ENCODE measurements at regions not wholly inside any gene's neighbourhood (a gene's known extent, or its start where the extent isn't known, plus 50 kb on each side); places are given as distances from the start of the nearest gene placed in this dataset.

DNA sequence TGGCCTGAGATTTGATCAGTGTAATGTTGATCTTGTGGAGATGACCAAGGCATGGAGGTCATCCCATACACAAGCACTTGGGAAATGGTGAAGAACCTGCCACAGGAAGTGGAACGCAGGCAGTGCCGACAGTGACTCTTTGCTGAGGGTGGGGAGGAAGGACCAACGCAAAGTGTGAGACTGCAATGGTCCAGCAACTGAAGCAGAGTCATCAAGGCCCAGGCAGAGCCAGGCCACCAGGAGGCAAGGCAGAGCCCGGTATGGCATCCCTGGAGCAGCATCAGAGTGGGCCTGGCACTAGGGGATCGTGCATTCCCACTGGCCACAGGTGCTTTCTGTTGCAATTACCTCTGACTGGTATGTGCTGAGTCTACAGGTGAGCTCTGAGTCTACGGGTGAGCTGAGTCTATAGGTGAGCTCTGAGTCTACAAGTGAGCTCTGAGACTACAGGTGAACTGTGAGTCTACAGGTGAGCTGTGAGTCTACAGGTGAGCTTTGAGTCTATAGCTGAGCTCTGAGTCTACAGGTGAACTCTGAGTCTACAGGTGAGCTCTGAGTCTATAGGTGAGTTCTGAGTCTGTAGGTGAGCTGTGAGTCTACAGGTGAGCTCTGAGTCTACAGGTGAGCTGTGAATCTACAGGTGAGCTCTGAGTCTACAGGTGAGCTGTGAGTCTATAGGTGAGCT, 132.9 kb downstream of the KLF6 start:
- TF ChIP-seq, protein P1, sequence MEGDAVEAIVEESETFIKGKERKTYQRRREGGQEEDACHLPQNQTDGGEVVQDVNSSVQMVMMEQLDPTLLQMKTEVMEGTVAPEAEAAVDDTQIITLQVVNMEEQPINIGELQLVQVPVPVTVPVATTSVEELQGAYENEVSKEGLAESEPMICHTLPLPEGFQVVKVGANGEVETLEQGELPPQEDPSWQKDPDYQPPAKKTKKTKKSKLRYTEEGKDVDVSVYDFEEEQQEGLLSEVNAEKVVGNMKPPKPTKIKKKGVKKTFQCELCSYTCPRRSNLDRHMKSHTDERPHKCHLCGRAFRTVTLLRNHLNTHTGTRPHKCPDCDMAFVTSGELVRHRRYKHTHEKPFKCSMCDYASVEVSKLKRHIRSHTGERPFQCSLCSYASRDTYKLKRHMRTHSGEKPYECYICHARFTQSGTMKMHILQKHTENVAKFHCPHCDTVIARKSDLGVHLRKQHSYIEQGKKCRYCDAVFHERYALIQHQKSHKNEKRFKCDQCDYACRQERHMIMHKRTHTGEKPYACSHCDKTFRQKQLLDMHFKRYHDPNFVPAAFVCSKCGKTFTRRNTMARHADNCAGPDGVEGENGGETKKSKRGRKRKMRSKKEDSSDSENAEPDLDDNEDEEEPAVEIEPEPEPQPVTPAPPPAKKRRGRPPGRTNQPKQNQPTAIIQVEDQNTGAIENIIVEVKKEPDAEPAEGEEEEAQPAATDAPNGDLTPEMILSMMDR (IDR thresholded peaks at IDR 0.05): no peak
- TF ChIP-seq POLR2A (IDR thresholded peaks at IDR 0.05): no peak
